ENCODE measurements at regions not wholly inside any gene's neighbourhood (a gene's known extent, or its start where the extent isn't known, plus 50 kb on each side); places are given as distances from the start of the nearest gene placed in this dataset.

GRCh38 chr2:78330193-78330592, 695.3 kb upstream of the REG3G start:
- Histone ChIP-seq H3K27me3 (ENCODE audit: control insufficient read depth, insufficient read depth, low read length) (no peaks in the 10 kb centered on the region), H3K9me3 (ENCODE audit: control insufficient read depth, insufficient read depth, low read length) (no peaks in the 10 kb centered on the region), H3K36me3 (ENCODE audit: control insufficient read depth, insufficient read depth, low read length) (no peaks in the 10 kb centered on the region), H3K27ac (ENCODE audit: low read length) (no peak overlapping the region), H3K4me1 (ENCODE audit: control insufficient read depth, insufficient read depth, low read length) (no peaks in the 10 kb centered on the region; the same call in 1 of the 2 replicates), H3K4me3 (ENCODE audit: low read length) (no peak overlapping the region)
- no peak for DNase-seq (ENCODE audit: low read depth, low spot score)

GRCh38 chr2:78351208-78351607, 674.3 kb upstream of the REG3G start:
- no peaks in the 10 kb centered on the region for H3K27me3 ChIP-seq (ENCODE audit: control insufficient read depth, insufficient read depth, low read length)
- H3K4me1 ChIP-seq (ENCODE audit: control insufficient read depth, insufficient read depth, low read length): peaks cover 2% of the 10 kb centered on the region; the same call in 1 of the 2 replicates
- H3K27ac ChIP-seq (ENCODE audit: low read length): no peak overlapping the region
- no peak for DNase-seq (ENCODE audit: low read depth, low spot score)
- no peaks in the 10 kb centered on the region for H3K9me3 ChIP-seq (ENCODE audit: control insufficient read depth, insufficient read depth, low read length)
- H3K4me3 ChIP-seq (ENCODE audit: low read length): no peak overlapping the region
- no CpG with 5 or more reads among the region's 3 CpGs for WGBS (ENCODE audit: insufficient coverage, insufficient read length)
- no peaks in the 10 kb centered on the region for H3K36me3 ChIP-seq (ENCODE audit: control insufficient read depth, insufficient read depth, low read length)

- H3K9me3 ChIP-seq (ENCODE audit: control insufficient read depth, insufficient read depth, low read length): no peaks in the 10 kb centered on the region
- no peak overlapping the region for H3K27ac ChIP-seq (ENCODE audit: low read length)
- WGBS (ENCODE audit: insufficient coverage, insufficient read length): no CpG with 5 or more reads among the region's 1 CpG
- no peak for DNase-seq (ENCODE audit: low read depth, low spot score)
- H3K4me3 ChIP-seq (ENCODE audit: low read length): no peak overlapping the region
- peaks cover 2% of the 10 kb centered on the region; the same call in 1 of the 2 replicates for H3K4me1 ChIP-seq (ENCODE audit: control insufficient read depth, insufficient read depth, low read length)
- no peaks in the 10 kb centered on the region for H3K27me3 ChIP-seq (ENCODE audit: control insufficient read depth, insufficient read depth, low read length)
- H3K36me3 ChIP-seq (ENCODE audit: control insufficient read depth, insufficient read depth, low read length): no peaks in the 10 kb centered on the region
Measured at GRCh38 chr2:78353168-78353567, 672.3 kb upstream of the REG3G start.

GRCh38 chr2:78355967-78356366, 669.5 kb upstream of the REG3G start:
- H3K4me3 ChIP-seq (ENCODE audit: low read length): no peak overlapping the region
- no peak for DNase-seq (ENCODE audit: low read depth, low spot score)
- no peak overlapping the region for H3K27ac ChIP-seq (ENCODE audit: low read length)
- H3K36me3 ChIP-seq (ENCODE audit: control insufficient read depth, insufficient read depth, low read length): no peaks in the 10 kb centered on the region
- no peaks in the 10 kb centered on the region for H3K27me3 ChIP-seq (ENCODE audit: control insufficient read depth, insufficient read depth, low read length)
- no peaks in the 10 kb centered on the region for H3K9me3 ChIP-seq (ENCODE audit: control insufficient read depth, insufficient read depth, low read length)
- peaks cover 2% of the 10 kb centered on the region; the same call in 1 of the 2 replicates for H3K4me1 ChIP-seq (ENCODE audit: control insufficient read depth, insufficient read depth, low read length)
- no CpG with 5 or more reads among the region's 2 CpGs for WGBS (ENCODE audit: insufficient coverage, insufficient read length)

GRCh38 chr2:78383576-78383975, 641.9 kb upstream of the REG3G start:
- no peak for DNase-seq (ENCODE audit: low read depth, low spot score)
- Histone ChIP-seq H3K36me3 (ENCODE audit: control insufficient read depth, insufficient read depth, low read length) (no peaks in the 10 kb centered on the region), H3K27ac (ENCODE audit: low read length) (no peak overlapping the region), H3K4me3 (ENCODE audit: low read length) (no peak overlapping the region), H3K4me1 (ENCODE audit: control insufficient read depth, insufficient read depth, low read length) (no peaks in the 10 kb centered on the region), H3K27me3 (ENCODE audit: control insufficient read depth, insufficient read depth, low read length) (no peaks in the 10 kb centered on the region), H3K9me3 (ENCODE audit: control insufficient read depth, insufficient read depth, low read length) (no peaks in the 10 kb centered on the region)
- WGBS (ENCODE audit: insufficient coverage, insufficient read length): no CpG with 5 or more reads among the region's 2 CpGs

- DNase-seq (ENCODE audit: low read depth, low spot score): peak; percentile 1
- H3K36me3 ChIP-seq (ENCODE audit: control insufficient read depth, insufficient read depth, low read length): no peaks in the 10 kb centered on the region
- WGBS (ENCODE audit: insufficient coverage, insufficient read length): no CpG with 5 or more reads among the region's 6 CpGs
Measured at GRCh38 chr2:78397198-78397597, 628.3 kb upstream of the REG3G start.

GRCh38 chr2:78407960-78408794, 617.3 kb upstream of the REG3G start:
- Histone ChIP-seq H3K4me3 (ENCODE audit: low read length) (no peak overlapping the region), H3K9me3 (ENCODE audit: control insufficient read depth, insufficient read depth, low read length) (no peaks in the 10 kb centered on the region), H3K36me3 (ENCODE audit: control insufficient read depth, insufficient read depth, low read length) (no peaks in the 10 kb centered on the region), H3K27ac (ENCODE audit: low read length) (no peak overlapping the region), H3K27me3 (ENCODE audit: control insufficient read depth, insufficient read depth, low read length) (no peaks in the 10 kb centered on the region), H3K4me1 (ENCODE audit: control insufficient read depth, insufficient read depth, low read length) (no peaks in the 10 kb centered on the region)
- WGBS (ENCODE audit: insufficient coverage, insufficient read length): no CpG with 5 or more reads among the region's 7 CpGs
- no peak for DNase-seq (ENCODE audit: low read depth, low spot score)

More at GRCh38 chr2:78397198-78397597, 628.3 kb upstream of the REG3G start:
- H3K4me3 ChIP-seq (ENCODE audit: low read length): no peak overlapping the region
- no peak overlapping the region for H3K27ac ChIP-seq (ENCODE audit: low read length)
- H3K9me3 ChIP-seq (ENCODE audit: control insufficient read depth, insufficient read depth, low read length): no peaks in the 10 kb centered on the region
- H3K4me1 ChIP-seq (ENCODE audit: control insufficient read depth, insufficient read depth, low read length): no peaks in the 10 kb centered on the region
- H3K27me3 ChIP-seq (ENCODE audit: control insufficient read depth, insufficient read depth, low read length): no peaks in the 10 kb centered on the region

GRCh38 chr2:78408795-78409118, 616.7 kb upstream of the REG3G start:
- no peaks in the 10 kb centered on the region for H3K4me1 ChIP-seq (ENCODE audit: control insufficient read depth, insufficient read depth, low read length)
- WGBS (ENCODE audit: insufficient coverage, insufficient read length): no CpG with 5 or more reads among the region's 2 CpGs
- no peak overlapping the region for H3K27ac ChIP-seq (ENCODE audit: low read length)
- no peaks in the 10 kb centered on the region for H3K9me3 ChIP-seq (ENCODE audit: control insufficient read depth, insufficient read depth, low read length)
- no peaks in the 10 kb centered on the region for H3K27me3 ChIP-seq (ENCODE audit: control insufficient read depth, insufficient read depth, low read length)
- H3K36me3 ChIP-seq (ENCODE audit: control insufficient read depth, insufficient read depth, low read length): no peaks in the 10 kb centered on the region
- no peak overlapping the region for H3K4me3 ChIP-seq (ENCODE audit: low read length)
- no peak for DNase-seq (ENCODE audit: low read depth, low spot score)

- no peaks in the 10 kb centered on the region for H3K27me3 ChIP-seq (ENCODE audit: control insufficient read depth, insufficient read depth, low read length)
- no peak for DNase-seq (ENCODE audit: low read depth, low spot score)
- H3K4me3 ChIP-seq (ENCODE audit: low read length): no peak overlapping the region
- H3K9me3 ChIP-seq (ENCODE audit: control insufficient read depth, insufficient read depth, low read length): no peaks in the 10 kb centered on the region
- H3K4me1 ChIP-seq (ENCODE audit: control insufficient read depth, insufficient read depth, low read length): no peaks in the 10 kb centered on the region
- H3K36me3 ChIP-seq (ENCODE audit: control insufficient read depth, insufficient read depth, low read length): no peaks in the 10 kb centered on the region
- H3K27ac ChIP-seq (ENCODE audit: low read length): no peak overlapping the region
Measured at GRCh38 chr2:78411303-78411702, 614.2 kb upstream of the REG3G start.

GRCh38 chr2:78416625-78417300, 608.7 kb upstream of the REG3G start:
- WGBS (ENCODE audit: insufficient coverage, insufficient read length): no CpG with 5 or more reads among the region's 2 CpGs
- no peak for DNase-seq (ENCODE audit: low read depth, low spot score)
- H3K4me3 ChIP-seq (ENCODE audit: low read length): no peak overlapping the region
- no peak overlapping the region for H3K27ac ChIP-seq (ENCODE audit: low read length)
- H3K4me1 ChIP-seq (ENCODE audit: control insufficient read depth, insufficient read depth, low read length): no peaks in the 10 kb centered on the region
- H3K36me3 ChIP-seq (ENCODE audit: control insufficient read depth, insufficient read depth, low read length): no peaks in the 10 kb centered on the region
- H3K9me3 ChIP-seq (ENCODE audit: control insufficient read depth, insufficient read depth, low read length): no peaks in the 10 kb centered on the region
- H3K27me3 ChIP-seq (ENCODE audit: control insufficient read depth, insufficient read depth, low read length): no peaks in the 10 kb centered on the region

- H3K27me3 ChIP-seq (ENCODE audit: control insufficient read depth, insufficient read depth, low read length): no peaks in the 10 kb centered on the region
- no peak overlapping the region for H3K27ac ChIP-seq (ENCODE audit: low read length)
- H3K9me3 ChIP-seq (ENCODE audit: control insufficient read depth, insufficient read depth, low read length): no peaks in the 10 kb centered on the region
- no peak overlapping the region for H3K4me3 ChIP-seq (ENCODE audit: low read length)
- H3K36me3 ChIP-seq (ENCODE audit: control insufficient read depth, insufficient read depth, low read length): no peaks in the 10 kb centered on the region
- no CpG with 5 or more reads among the region's 2 CpGs for WGBS (ENCODE audit: insufficient coverage, insufficient read length)
- H3K4me1 ChIP-seq (ENCODE audit: control insufficient read depth, insufficient read depth, low read length): no peaks in the 10 kb centered on the region
- DNase-seq (ENCODE audit: low read depth, low spot score): no peak
Measured at GRCh38 chr2:78417355-78417754, 608.1 kb upstream of the REG3G start.

All from iPS DF 6.9 (cell line).